ENCODE measurements at regions not wholly inside any gene's neighbourhood (a gene's known extent, or its start where the extent isn't known, plus 50 kb on each side); places are given as distances from the start of the nearest gene placed in this dataset.

DNA sequence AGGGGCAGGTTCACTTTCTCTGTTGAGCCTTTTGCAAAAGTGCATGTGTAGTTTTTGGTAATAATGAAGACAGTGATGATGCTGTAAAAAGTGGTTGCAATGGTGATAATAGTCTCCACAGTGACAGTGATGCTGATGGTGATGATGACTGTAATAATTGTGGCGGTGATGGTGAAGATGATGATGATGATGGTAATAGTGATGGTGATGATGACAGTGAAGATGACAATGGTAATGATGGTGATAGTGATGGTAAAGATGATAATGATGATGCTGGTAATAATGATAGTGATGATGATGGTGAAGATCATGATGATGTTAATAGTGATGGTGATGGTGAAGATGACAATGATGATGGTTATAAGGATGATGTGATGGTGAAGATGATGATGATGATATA, 67.7 kb upstream of the LRFN2 start:
- no peaks in the 10 kb centered on the region for H3K79me1 ChIP-seq (ENCODE audit: low read depth, low read length)
- no peak overlapping the region for H2BK5ac ChIP-seq (ENCODE audit: low read depth, low read length)
- H4K5ac ChIP-seq (ENCODE audit: insufficient read length, low read depth, low read length): no peak overlapping the region
- H2AK5ac ChIP-seq (ENCODE audit: low read depth, low read length): no peak overlapping the region
- H2BK120ac ChIP-seq (replicated peaks; ENCODE audit: low read depth, low read length): no peak overlapping the region
- H4K20me1 ChIP-seq (replicated peaks in 1 of 2; ENCODE audit: control insufficient read depth in 1 of 2, insufficient read depth in 2 of 2, low read length in 2 of 2): no peaks in the 10 kb centered on the region
- DNase-seq (ENCODE audit: low read depth in 1 of 2, low spot score in 2 of 2) (no peak), FAIRE-seq (no peak)
- no peaks in the 10 kb centered on the region for H3K4me1 ChIP-seq (replicated peaks in 1 of 4; ENCODE audit: control insufficient read depth in 3 of 4, insufficient read depth in 4 of 4, low read length in 3 of 4)
- H3K14ac ChIP-seq (ENCODE audit: insufficient read length): no peak overlapping the region
- no peak overlapping the region for H3K4me3 ChIP-seq (ENCODE audit: extremely low read depth in 1 of 4, insufficient read depth in 2 of 4, low read depth in 3 of 4, low read length in 4 of 4)
- H3K23ac ChIP-seq (ENCODE audit: insufficient read length): no peak overlapping the region
- H2BK12ac ChIP-seq (ENCODE audit: low read depth, low read length): no peak overlapping the region
- H2BK15ac ChIP-seq (ENCODE audit: low read length): no peak overlapping the region
- no peaks in the 10 kb centered on the region for H3K79me2 ChIP-seq (ENCODE audit: control insufficient read depth in 1 of 2, insufficient read depth in 2 of 2, low read length in 2 of 2)
- H3K27ac ChIP-seq (ENCODE audit: low read depth, low read length): no peak overlapping the region
- no peak overlapping the region for H4K91ac ChIP-seq (replicated peaks; ENCODE audit: insufficient read length, low read length)
- H2AFZ ChIP-seq (ENCODE audit: low read length): no peak overlapping the region
- ChIA-PET CTCF (ENCODE audit: partially characterized antibody) (no interaction called here), POLR2A (ENCODE audit: partially characterized antibody) (no interaction called here)
- H4K8ac ChIP-seq (ENCODE audit: extremely low read depth, insufficient read depth, low read length): no peak overlapping the region
- H2BK20ac ChIP-seq (ENCODE audit: low read length): no peak overlapping the region
- H3K18ac ChIP-seq (ENCODE audit: extremely low read depth, low read length): no peak overlapping the region
- no peak overlapping the region for H3K9ac ChIP-seq (replicated peaks in 1 of 4; ENCODE audit: extremely low read depth in 1 of 4, low read depth in 3 of 4, low read length in 3 of 4)
- H3K4me2 ChIP-seq (ENCODE audit: insufficient read depth in 1 of 2, low read depth in 2 of 2, low read length in 2 of 2): no peak overlapping the region
- H3K27me3 ChIP-seq (replicated peaks in 1 of 4; ENCODE audit: control insufficient read depth in 3 of 4, extremely low read depth in 1 of 4, insufficient read depth in 3 of 4, low read length in 3 of 4): no peaks in the 10 kb centered on the region
- no peak overlapping the region for H3K4ac ChIP-seq (replicated peaks; ENCODE audit: insufficient read length, low read depth, low read length)
- WGBS, 2 experiments (ENCODE audit: extremely low coverage in 1 of 2, insufficient coverage in 1 of 2, insufficient read length in 1 of 2, insufficient replicate concordance in 2 of 2, low coverage in 1 of 2, low lambda C conversion rate in 2 of 2, missing lambda C conversion rate in 1 of 2): 84% methylated on average over 1 of the region's 1 CpG; no CpG with 5 or more reads in 1 of the 2 experiments
- no peaks in the 10 kb centered on the region for H3K9me3 ChIP-seq (ENCODE audit: insufficient read depth in 2 of 2, low read depth in 1 of 2, low read length in 1 of 2)
- peaks cover 3% of the 10 kb centered on the region; the same call in 1 of the 2 replicates for H3K23me2 ChIP-seq (ENCODE audit: low read depth, low read length)
- H3K56ac ChIP-seq (replicated peaks; ENCODE audit: insufficient read length, low read depth, low read length): peak overlapping the region; percentile 75
- H3K36me3 ChIP-seq (ENCODE audit: control insufficient read depth in 2 of 4, insufficient read depth in 4 of 4, low read length in 3 of 4): no peaks in the 10 kb centered on the region
- TF ChIP-seq NANOG (IDR thresholded peaks at IDR 0.05; ENCODE audit: insufficient read depth, low read depth, low read length, poor library complexity, severe bottlenecking): no peak
- TF ChIP-seq NRF1 (IDR thresholded peaks at IDR 0.05; ENCODE audit: low read depth, low read length): no peak
- no peak for TF ChIP-seq SAP30 (IDR thresholded peaks at IDR 0.05; ENCODE audit: insufficient read depth, insufficient replicate concordance, low read length)
- no peak for TF ChIP-seq SP1 (IDR thresholded peaks at IDR 0.05; ENCODE audit: low read depth, low read length)
- no peak for TF ChIP-seq POU5F1 (IDR thresholded peaks at IDR 0.05; ENCODE audit: low read depth, low read length)
- no peak for TF ChIP-seq CTCF (IDR thresholded peaks at IDR 0.05; ENCODE audit: control extremely low read depth in 1 of 3, insufficient read depth in 1 of 3, low read depth in 1 of 3, low read length in 3 of 3)
- TF ChIP-seq CBX8 (IDR thresholded peaks at IDR 0.05; ENCODE audit: borderline replicate concordance, low read depth, low read length): no peak
- TF ChIP-seq RAD21 (IDR thresholded peaks at IDR 0.05 in 1 of 2, conservative IDR thresholded peaks at IDR 0.05 in 1 of 2; ENCODE audit: low read depth in 2 of 2, low read length in 2 of 2): no peak
- no peak for TF ChIP-seq KDM5A (IDR thresholded peaks at IDR 0.05; ENCODE audit: low read length)
- no peak for TF ChIP-seq CEBPB (IDR thresholded peaks at IDR 0.05; ENCODE audit: low read depth, low read length)
- TF ChIP-seq POLR2AphosphoS5 (IDR thresholded peaks at IDR 0.05; ENCODE audit: low read depth, low read length): no peak
- no peak for TF ChIP-seq EGR1 (IDR thresholded peaks at IDR 0.05; ENCODE audit: borderline replicate concordance, low read depth, low read length)
- no peak for TF ChIP-seq SUZ12 (IDR thresholded peaks at IDR 0.05; ENCODE audit: low read length)
